Effector memory CD8-positive, alpha-beta T cell (primary cell): ENCODE measurements at regions not wholly inside any gene's neighbourhood (a gene's known extent, or its start where the extent isn't known, plus 50 kb on each side); places are given as distances from the start of the nearest gene placed in this dataset.

Experiments used
- ATAC-seq: fragments of 150-1000 bp; cut with Tn5 transposase; replicated peaks from 2 replicates; pipeline ENCODE4 v1.10.0; 2021; ENCODE audit warnings: mild to moderate bottlenecking, moderate library complexity
- DNase-seq, 3 experiments: peaks; one replicate each; pipeline ENCODE4 v3.0.0; 2021
- H3K27ac Mint-ChIP-seq, 2 donors: one replicate each; pipeline ENCODE4 v1.8.0; 2022; ENCODE audit warnings: mild to moderate bottlenecking in 2 of 2, mixed read lengths in 2 of 2, moderate library complexity in 2 of 2
- H3K27me3 Mint-ChIP-seq, 2 donors: one replicate each; pipeline ENCODE4 v1.8.0; 2022; ENCODE audit warnings: mixed read lengths in 2 of 2
- H3K36me3 Mint-ChIP-seq: one replicate; pipeline ENCODE4 v1.8.0; 2022; ENCODE audit warnings: mild to moderate bottlenecking, moderate library complexity, mixed read lengths; ENCODE audit not compliant: insufficient read depth
- H3K4me1 Mint-ChIP-seq, 2 donors: one replicate each; pipeline ENCODE4 v1.8.0; 2022; ENCODE audit warnings: low read depth in 2 of 2, mixed read lengths in 2 of 2
- H3K4me3 Mint-ChIP-seq, 2 donors: one replicate each; pipeline ENCODE4 v1.8.0; 2022; ENCODE audit warnings: mild to moderate bottlenecking in 2 of 2, mixed read lengths in 2 of 2, moderate library complexity in 2 of 2
- H3K9me3 Mint-ChIP-seq, 2 donors: one replicate each; pipeline ENCODE4 v1.8.0; 2022; ENCODE audit warnings: mixed read lengths in 2 of 2

GRCh38 chr13:105773241-105773640 is 762.2 kb downstream of the EFNB2 start:
- Mint-ChIP-seq H3K9me3 (peaks cover 0 to 3% of the 10 kb centered on the region in 2 donors), H3K27me3 (no peaks in the 10 kb centered on the region), H3K4me3 (no peak overlapping the region), H3K4me1 (no peaks in the 10 kb centered on the region), H3K36me3 (no peaks in the 10 kb centered on the region), H3K27ac (no peak overlapping the region)
- no peak for DNase-seq
- no peak for ATAC-seq

DNA sequence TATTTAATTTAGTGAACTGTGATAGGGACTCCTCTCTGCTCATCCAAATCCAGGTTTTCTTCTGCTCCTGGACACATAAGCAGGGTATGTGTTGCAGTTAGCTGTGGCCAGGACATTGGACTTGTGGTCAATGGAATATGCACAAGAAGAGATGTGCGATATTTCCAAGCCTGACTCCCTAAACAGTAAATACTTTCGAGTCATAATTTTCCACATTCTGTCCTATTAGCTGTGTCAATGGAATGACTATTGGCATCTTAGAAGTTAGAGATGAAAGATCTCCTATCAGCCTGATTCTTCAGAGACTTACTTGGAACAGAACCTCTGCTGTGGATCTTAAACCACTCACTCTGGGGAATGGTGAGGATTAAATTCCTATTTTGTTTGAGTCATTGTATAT is 771.0 kb downstream of the EFNB2 start:
- Mint-ChIP-seq H3K27ac (no peak overlapping the region), H3K36me3 (no peaks in the 10 kb centered on the region), H3K4me1 (no peaks in the 10 kb centered on the region), H3K9me3 (peaks cover 0 to 8% of the 10 kb centered on the region in 2 donors), H3K4me3 (no peak overlapping the region), H3K27me3 (no peaks in the 10 kb centered on the region)
- ATAC-seq (no peak), DNase-seq (no peak)

GRCh38 chr13:105763851-105764250 is 771.6 kb downstream of the EFNB2 start:
- no peak overlapping the region for H3K27ac Mint-ChIP-seq
- DNase-seq (no peak), ATAC-seq (no peak)
- H3K36me3 Mint-ChIP-seq = no peaks in the 10 kb centered on the region
- H3K4me1 Mint-ChIP-seq = no peaks in the 10 kb centered on the region
- no peak overlapping the region for H3K4me3 Mint-ChIP-seq
- peaks cover 0 to 8% of the 10 kb centered on the region in 2 donors for H3K9me3 Mint-ChIP-seq
- H3K27me3 Mint-ChIP-seq = no peaks in the 10 kb centered on the region

GRCh38 chr13:105762096-105762495 is 773.4 kb downstream of the EFNB2 start:
- H3K9me3 Mint-ChIP-seq = peaks cover 7% of the 10 kb centered on the region in 2 donors
- H3K4me1 Mint-ChIP-seq = no peaks in the 10 kb centered on the region
- no peaks in the 10 kb centered on the region for H3K27me3 Mint-ChIP-seq
- H3K27ac Mint-ChIP-seq = no peak overlapping the region
- ATAC-seq = no peak
- no peaks in the 10 kb centered on the region for H3K36me3 Mint-ChIP-seq
- no peak for DNase-seq
- H3K4me3 Mint-ChIP-seq = no peak overlapping the region

- peaks cover 3 to 7% of the 10 kb centered on the region in 2 donors for H3K9me3 Mint-ChIP-seq
- H3K4me1 Mint-ChIP-seq = no peaks in the 10 kb centered on the region
- H3K36me3 Mint-ChIP-seq = no peaks in the 10 kb centered on the region
- no peaks in the 10 kb centered on the region for H3K27me3 Mint-ChIP-seq
- no peak for DNase-seq
- no peak for ATAC-seq
- no peak overlapping the region for H3K27ac Mint-ChIP-seq
- H3K4me3 Mint-ChIP-seq = no peak overlapping the region
These were observed 776.3 kb downstream of the EFNB2 start for GRCh38 chr13:105758918-105759860.

DNA sequence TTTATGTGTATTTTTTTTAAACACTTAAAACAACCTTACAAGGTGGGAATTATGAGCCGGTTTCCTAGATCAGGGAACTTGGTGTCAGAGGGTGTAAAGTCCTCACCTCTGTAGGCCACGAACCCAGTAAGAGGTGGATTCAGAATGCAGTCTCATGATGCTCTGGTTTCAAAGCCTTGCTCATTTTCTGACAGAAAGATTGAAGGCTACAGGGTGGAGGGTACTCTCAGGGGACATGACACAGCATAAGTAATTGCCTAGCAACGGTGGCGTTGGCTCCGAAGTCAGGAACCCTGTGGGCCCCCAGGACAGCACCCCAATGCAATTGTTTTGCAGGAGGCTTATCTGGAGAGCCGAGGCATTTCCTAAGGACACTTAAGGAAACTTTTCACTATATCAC is 794.7 kb downstream of the EFNB2 start:
- no peak overlapping the region for H3K27ac Mint-ChIP-seq
- H3K27me3 Mint-ChIP-seq = no peaks in the 10 kb centered on the region
- H3K36me3 Mint-ChIP-seq = no peaks in the 10 kb centered on the region
- H3K4me3 Mint-ChIP-seq = no peak overlapping the region
- DNase-seq (no peak), ATAC-seq (no peak)
- no peaks in the 10 kb centered on the region for H3K4me1 Mint-ChIP-seq
- peaks cover 2 to 19% of the 10 kb centered on the region in 2 donors for H3K9me3 Mint-ChIP-seq

DNA sequence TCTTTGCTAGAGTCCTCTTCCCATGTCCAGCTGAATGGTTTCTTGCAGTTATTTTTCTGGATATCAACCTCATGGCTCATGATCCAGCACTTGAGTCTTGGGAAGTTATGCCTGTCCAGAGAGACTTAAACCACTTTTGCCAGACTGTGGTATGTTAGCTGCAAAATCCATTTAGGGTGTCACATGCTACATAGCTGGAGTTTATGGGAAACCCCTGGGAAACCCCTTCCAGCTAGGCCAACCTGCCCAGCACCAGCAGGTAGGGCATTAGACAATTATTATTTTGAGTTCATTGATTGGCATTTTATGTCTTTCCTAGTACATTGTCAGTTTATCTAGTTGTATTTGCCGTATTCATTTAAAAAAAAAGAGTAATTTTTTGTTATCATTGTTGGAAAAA is 797.8 kb downstream of the EFNB2 start:
- DNase-seq (no peak), ATAC-seq (no peak)
- Mint-ChIP-seq H3K9me3 (peaks cover 2 to 12% of the 10 kb centered on the region in 2 donors), H3K4me3 (no peak overlapping the region), H3K27me3 (no peaks in the 10 kb centered on the region), H3K36me3 (no peaks in the 10 kb centered on the region), H3K27ac (no peak overlapping the region), H3K4me1 (no peaks in the 10 kb centered on the region)

GRCh38 chr13:105735281-105735680 is 800.2 kb downstream of the EFNB2 start:
- no peak for ATAC-seq
- Mint-ChIP-seq H3K4me3 (no peak overlapping the region), H3K27ac (no peak overlapping the region)

DNA sequence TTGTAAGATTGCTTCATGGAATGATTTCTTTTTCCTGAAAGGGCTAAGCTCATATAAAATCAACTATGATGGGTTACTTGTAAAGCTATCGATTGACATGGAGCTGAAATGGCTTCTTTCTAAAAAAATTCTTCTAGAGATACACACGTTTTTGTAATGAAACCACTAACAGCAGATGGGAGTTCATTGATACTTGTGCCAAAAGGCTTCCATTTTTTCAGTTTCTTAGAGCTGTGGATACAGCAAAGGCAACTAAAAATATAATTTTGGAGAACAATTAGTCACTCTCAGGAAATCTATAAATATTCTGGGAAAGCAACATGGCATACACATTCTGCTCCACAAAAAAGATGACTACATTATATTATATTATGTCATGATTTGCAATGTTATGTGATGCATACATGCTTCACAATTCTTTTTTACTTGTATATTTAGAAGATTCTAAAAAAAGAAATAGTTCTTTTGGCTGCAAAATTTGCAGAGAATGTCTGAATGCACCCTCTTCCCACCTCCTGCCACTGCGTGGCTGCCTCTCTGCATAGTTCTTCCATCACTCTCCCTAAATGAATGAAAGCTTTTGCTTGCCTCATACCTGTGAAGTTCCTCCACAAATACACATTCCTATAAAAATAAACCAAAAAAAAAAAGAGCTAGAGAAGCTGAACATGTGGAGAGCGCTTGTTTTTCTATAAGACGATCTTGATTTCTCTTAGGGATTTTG is 802.5 kb downstream of the EFNB2 start:
- ATAC-seq (no peak), DNase-seq (no peak)
- Mint-ChIP-seq H3K9me3 (no peaks in the 10 kb centered on the region), H3K27me3 (no peaks in the 10 kb centered on the region), H3K36me3 (no peaks in the 10 kb centered on the region), H3K4me3 (no peak overlapping the region), H3K4me1 (no peaks in the 10 kb centered on the region), H3K27ac (no peak overlapping the region)

More at GRCh38 chr13:105735281-105735680, 800.2 kb downstream of the EFNB2 start:
- H3K9me3 Mint-ChIP-seq = peaks cover 2 to 12% of the 10 kb centered on the region in 2 donors
- H3K27me3 Mint-ChIP-seq = no peaks in the 10 kb centered on the region
- H3K4me1 Mint-ChIP-seq = no peaks in the 10 kb centered on the region
- H3K36me3 Mint-ChIP-seq = no peaks in the 10 kb centered on the region
- DNase-seq = no peak

DNA sequence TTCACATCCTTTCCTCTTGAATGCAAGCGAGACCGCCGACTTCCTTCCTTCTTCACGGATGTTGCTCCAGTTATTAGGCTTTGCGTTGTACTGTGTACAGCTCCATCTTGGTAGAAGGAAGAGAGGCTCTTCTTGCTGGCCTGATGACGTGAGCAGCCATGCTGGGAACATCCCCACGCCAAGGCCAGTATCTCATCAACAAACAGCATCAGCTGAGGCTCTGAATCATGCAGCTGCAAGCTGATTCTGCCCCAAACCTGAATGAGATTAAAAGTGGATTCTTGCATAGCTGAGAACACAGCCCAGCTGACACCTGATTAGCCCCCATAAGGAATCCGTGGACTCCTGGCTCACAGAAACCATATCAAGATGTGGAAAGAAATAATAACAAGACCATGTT is 809.6 kb downstream of the EFNB2 start:
- no peak overlapping the region for H3K4me3 Mint-ChIP-seq
- DNase-seq (no peak), ATAC-seq (no peak)
- H3K27ac Mint-ChIP-seq = no peak overlapping the region
- no peaks in the 10 kb centered on the region for H3K9me3 Mint-ChIP-seq
- H3K4me1 Mint-ChIP-seq = no peaks in the 10 kb centered on the region
- H3K36me3 Mint-ChIP-seq = no peaks in the 10 kb centered on the region
- no peaks in the 10 kb centered on the region for H3K27me3 Mint-ChIP-seq

DNA sequence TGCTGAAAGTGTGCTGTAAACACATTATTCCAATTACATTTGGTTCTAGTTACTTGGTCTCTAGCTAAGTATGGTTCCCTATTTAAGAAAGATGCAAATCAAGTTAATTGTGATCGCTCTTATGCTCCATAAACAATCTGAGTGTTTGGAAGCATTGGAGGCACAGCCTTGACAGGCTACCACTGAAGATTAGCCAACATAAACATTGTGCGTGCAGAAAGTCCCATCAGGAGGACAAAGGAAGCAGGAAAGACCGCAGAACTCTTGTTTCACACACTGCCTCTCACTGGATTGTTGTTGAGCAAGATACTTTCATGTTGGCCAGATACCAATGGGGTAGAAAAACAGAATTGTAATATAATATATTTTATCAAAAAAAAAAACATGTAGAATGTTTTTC is 814.4 kb downstream of the EFNB2 start:
- no peaks in the 10 kb centered on the region for H3K4me1 Mint-ChIP-seq
- no peaks in the 10 kb centered on the region for H3K27me3 Mint-ChIP-seq
- DNase-seq = no peak
- H3K36me3 Mint-ChIP-seq = no peaks in the 10 kb centered on the region
- no peak overlapping the region for H3K27ac Mint-ChIP-seq
- ATAC-seq = no peak
- peaks cover 0 to 2% of the 10 kb centered on the region in 2 donors for H3K9me3 Mint-ChIP-seq
- H3K4me3 Mint-ChIP-seq = no peak overlapping the region

DNA sequence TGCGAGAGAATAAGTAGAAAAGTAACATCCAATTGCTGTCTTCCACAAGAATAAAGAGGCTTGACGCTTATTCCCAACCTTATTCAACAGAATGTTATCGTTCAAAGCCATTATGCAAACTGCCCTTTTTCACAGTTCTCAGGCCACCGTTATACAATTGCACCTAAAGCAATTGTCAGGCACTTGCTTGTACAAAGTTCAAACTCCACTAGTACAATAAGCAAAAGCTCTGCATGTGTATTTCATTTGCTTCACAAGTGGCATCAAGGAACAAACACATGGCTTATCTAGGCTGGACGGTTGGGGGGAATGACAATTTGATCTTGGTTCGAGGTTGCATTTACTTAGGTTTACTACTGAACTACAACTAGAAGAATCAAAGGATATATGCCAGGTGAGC is 815.6 kb downstream of the EFNB2 start:
- H3K27ac Mint-ChIP-seq = no peak overlapping the region
- H3K4me1 Mint-ChIP-seq = no peaks in the 10 kb centered on the region
- no peak for ATAC-seq
- H3K9me3 Mint-ChIP-seq = peaks cover 0 to 2% of the 10 kb centered on the region in 2 donors
- no peaks in the 10 kb centered on the region for H3K36me3 Mint-ChIP-seq
- H3K4me3 Mint-ChIP-seq = no peak overlapping the region
- no peaks in the 10 kb centered on the region for H3K27me3 Mint-ChIP-seq
- no peak for DNase-seq

DNA sequence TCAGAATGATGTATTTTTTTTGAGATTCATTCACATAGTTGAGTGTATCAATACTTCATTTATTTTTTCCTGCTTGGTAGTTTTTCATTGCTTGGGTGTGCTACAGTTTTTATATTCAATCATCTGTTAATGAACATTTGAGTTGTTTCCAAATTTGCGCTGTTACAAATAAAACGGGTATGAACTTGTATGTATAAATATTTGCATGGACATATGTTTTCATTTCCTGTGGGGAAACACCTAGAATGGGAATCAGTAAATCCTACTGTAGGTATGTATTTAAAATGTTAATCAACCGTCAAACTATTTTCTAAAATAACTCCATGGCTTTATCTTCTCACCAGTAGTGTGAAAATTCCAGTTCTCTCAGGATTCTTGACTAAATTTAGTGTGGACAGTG is 826.3 kb downstream of the EFNB2 start:
- DNase-seq (no peak), ATAC-seq (no peak)
- Mint-ChIP-seq H3K4me1 (no peaks in the 10 kb centered on the region), H3K27me3 (no peaks in the 10 kb centered on the region), H3K27ac (no peak overlapping the region), H3K4me3 (no peak overlapping the region), H3K36me3 (no peaks in the 10 kb centered on the region), H3K9me3 (peaks cover 0 to 9% of the 10 kb centered on the region in 2 donors)

DNA sequence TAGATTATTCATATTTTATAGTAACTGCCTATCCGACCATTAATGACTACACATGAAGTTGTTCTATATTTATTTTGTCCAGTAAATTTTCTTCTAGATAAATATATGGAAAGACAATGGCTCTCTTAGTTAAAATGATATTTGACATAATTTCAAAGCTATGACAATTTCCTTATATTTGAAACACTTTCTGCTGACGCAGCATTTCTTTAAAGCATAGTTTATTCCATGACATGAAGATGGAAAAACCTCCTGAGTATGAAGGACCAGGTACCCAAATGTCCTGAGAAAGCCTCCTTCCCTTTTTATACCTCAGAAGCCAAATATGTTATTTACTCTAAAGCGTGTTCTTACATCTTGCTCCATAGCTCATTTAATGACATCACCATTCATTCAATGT is 831.6 kb downstream of the EFNB2 start:
- H3K27me3 Mint-ChIP-seq = no peaks in the 10 kb centered on the region
- peaks cover 0 to 13% of the 10 kb centered on the region in 2 donors for H3K9me3 Mint-ChIP-seq
- no peaks in the 10 kb centered on the region for H3K4me1 Mint-ChIP-seq
- no peaks in the 10 kb centered on the region for H3K36me3 Mint-ChIP-seq
- H3K4me3 Mint-ChIP-seq = no peak overlapping the region
- no peak overlapping the region for H3K27ac Mint-ChIP-seq
- DNase-seq (no peak), ATAC-seq (no peak)
